GM18511 (cell line): ENCODE measurements at regions not wholly inside any gene's neighbourhood (a gene's known extent, or its start where the extent isn't known, plus 50 kb on each side); places are given as distances from the start of the nearest gene placed in this dataset.

Experiments
- ATAC-seq: cut with Tn5 transposase; IDR thresholded peaks from one replicate; pipeline ENCODE4 v1.9.1; 2021; ENCODE audit warnings: mild to moderate bottlenecking, moderate library complexity; ENCODE audit not compliant: unreplicated experiment

DNA sequence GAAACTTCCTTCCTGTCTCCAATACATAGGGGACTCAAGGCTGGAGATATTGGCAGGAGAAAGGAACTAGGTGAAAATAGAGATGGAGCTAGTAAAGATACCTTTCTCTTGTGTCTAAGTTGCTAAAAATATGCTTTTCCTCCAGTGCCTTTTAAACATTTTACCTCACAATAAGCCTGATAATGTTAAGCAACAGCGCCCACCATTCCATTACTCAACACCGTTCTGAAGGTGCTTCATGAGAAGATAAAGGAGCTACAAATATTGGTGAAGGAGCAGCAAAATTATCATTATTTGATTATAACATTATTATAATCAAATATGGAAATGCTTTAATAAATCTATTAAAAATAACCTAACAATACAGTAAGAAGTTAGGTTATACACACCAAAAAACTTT is 83.6 kb upstream of the BARX2 start:
- ATAC-seq: no peak

- no peak for ATAC-seq
These were observed 84.1 kb upstream of the BARX2 start for GRCh38 chr11:129291546-129291945.

- ATAC-seq: no peak
These were observed 84.7 kb upstream of the BARX2 start for GRCh38 chr11:129290966-129291365.

GRCh38 chr11:129289350-129290040 is 86.2 kb upstream of the BARX2 start:
- ATAC-seq: no peak

DNA sequence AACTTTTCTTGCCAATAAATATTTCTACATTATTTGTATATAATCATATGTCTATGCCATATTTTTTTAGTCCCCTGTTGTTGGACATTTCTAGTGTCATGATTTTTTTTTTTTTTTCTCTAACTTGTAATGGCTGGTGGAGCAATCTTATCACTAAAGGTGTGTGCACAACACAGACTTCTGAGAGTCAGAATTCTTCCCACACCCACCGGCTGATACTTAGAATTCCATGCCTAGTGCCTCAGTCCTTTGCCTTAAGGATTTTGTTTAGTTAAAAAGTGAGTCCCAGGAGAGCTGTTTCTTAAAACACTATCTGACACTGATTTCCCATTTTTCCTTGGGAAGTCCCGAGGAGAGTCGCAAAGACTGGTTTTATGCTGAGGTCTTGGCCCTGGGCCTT is 87.7 kb upstream of the BARX2 start:
- ATAC-seq: no peak

GRCh38 chr11:129286813-129287212 is 88.8 kb upstream of the BARX2 start:
- no peak for ATAC-seq

DNA sequence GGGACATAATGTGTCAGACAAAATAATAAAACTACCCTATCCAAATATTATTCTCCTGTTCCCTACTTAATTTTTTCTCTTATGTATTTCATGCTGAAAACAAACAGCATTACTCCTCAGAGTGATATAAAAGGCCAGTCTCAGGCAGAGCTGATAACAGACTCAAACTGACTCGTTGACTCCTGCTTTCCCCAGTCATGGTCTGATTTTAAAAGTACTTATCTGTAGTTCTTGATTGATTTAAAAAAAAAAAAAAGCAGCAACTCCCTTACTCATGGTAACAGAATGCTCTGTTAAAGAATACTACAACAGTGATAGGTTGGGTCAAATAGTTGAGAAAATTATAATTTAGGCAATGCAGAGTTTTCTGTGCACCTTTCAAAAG is 90.3 kb upstream of the BARX2 start:
- ATAC-seq: no peak

GRCh38 chr11:129283141-129283540 is 91.0 kb upstream of the ARHGAP32 start:
- no peak for ATAC-seq

- no peak for ATAC-seq
These were observed 90.5 kb upstream of the ARHGAP32 start for GRCh38 chr11:129282634-129283033.

DNA sequence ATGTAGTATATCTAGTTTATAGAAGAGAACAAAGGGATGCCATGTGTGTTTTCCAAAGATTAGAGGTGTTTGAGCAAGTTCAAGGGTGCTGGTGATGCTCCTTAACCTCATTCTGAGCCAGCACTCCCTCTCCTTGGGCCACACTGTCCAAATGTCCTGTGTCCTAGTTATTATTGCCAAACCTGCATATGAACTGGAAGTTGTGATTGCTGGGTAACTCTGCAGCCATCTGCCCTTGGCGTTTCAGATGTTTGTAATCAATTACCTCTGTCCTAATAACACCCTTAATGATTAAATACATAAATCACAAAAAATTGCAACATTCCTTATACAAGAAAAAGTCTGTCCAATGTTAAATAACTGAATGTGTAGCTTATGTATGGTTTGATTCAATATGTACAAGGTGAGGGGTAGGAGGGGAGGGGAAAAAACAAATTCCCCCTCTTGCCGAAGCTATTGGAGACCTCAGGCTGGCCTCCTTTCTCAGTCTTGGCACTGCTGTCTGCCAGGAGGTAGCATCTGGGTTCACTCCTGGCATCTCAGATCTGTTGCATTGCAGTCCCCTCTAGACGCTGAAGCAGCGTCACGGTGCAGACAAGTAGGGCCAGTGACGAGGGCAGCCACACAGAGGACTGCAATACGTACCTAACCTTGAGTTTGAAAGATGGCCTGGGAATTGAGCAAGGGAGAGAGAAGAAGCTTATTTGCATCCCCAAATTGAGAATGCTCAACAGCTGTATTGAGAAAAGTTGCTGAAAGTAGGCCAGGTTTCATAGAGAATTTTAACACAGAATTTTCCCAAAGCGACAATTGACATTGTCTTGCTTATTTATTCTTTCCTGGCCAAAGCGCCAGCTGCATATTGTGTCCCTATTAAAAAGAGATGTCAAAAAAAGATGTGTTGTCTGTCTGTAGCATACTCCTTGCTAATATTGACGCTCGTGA is 89.6 kb upstream of the ARHGAP32 start:
- no peak for ATAC-seq

DNA sequence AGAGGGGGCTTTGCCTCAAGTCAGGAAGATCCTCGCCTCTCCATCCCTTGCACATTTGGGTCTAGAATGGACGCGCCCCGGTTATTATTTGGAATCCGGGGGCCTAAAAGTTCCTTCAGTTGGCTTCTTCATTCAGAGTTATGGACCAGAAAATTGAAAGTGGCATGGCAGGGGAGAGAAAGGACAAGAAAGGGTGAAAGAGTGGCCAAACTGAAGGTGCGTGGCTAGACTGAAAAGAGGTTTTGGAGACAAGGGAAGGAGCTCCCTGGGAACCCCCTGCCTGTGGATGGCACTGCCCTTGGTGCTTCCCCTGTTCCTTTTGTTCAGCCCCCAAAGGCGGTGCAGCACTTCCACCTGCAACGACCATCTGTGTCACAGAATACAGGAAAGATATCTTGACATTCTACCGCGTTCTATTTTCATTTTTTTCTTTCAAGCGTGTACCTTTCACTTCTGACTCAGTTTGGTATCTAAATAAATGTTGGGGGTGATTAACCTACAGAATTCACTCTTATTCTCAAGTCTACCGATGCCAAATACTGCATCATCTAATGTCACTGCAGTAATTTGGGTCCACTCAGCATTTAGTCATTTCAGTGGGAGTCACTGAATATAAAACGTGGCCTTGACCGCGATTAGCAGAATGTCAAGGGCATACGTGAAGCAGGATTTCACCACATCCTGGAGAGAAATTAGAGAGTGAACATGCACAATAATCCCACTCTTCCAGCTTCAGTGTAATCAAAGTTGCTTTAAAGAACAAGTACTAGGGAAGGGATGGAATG is 88.1 kb upstream of the ARHGAP32 start:
- no peak for ATAC-seq

DNA sequence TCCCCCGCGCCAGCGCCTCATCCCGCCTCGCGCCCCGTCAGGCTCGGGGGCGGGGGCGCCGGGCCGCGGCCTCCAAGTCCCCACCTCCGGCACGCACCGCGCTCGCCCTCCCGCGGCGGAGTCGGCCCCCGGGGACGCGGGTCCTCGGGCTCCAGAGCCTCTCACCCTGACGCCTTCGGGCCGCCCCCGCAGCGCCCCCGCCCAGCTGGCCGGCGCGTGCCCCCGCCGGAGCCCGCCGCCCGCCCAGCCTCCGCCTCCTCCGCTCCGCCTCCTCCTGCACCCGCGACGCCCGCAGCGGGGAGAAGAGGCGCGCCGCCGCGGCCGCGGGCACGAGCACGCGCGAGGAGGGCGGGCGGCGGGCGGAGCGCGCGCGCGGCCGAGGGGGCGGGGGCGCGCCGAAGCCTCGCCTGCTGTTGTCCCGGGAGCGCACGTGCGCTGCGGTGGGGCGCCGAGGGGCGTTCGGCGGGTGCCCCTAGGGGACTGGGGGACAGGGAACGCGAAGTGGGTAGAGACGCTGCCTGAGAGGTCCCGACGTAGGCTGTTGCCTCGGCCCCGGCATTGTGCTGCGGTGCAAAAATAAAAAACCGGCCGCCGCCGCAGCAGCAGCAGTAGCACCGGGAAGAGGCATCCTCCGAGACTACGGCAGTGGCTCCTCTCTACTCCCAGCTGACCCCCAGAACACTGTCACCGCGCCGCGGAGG is 87.4 kb upstream of the ARHGAP32 start:
- ATAC-seq: peak; percentile 58

DNA sequence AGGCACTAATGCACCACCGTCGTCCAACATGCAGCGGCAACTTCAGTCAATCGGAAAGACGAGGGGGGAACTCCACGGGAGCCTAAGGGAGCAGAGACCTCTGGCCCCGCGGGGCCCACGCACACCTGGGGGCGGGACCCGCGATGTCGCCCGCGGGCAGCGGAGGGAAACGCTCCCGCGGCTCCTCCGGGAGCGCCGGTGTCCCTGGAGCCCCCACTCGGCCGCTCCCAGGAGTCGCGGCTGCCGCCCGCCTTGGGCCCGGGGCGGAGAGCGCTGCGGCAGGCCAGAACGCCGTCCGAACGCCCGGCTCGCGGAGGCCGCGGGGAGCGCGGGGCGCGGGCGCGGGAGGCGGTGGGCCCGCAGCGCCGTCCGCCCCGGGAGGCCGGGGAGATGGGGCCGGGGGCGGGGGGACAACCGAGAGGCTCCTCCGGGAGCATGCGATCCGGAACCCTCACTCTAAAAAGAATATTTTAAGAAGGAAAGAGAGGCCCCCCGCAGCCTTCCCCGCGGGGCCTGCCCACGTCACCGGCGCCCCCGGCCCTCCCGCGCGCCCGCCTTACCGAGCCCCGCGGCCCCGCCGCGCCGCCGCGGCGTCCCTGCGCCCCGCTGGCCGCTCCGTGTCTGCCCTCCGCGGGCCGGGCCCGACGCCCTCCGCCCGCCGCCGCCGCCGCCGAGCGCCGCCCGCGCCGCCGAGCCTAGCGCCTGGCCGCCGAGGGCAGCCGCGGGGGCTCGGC is 86.6 kb upstream of the ARHGAP32 start:
- peak; percentile 36 for ATAC-seq

- no peak for ATAC-seq
These were observed 85.2 kb upstream of the ARHGAP32 start for GRCh38 chr11:129277198-129277843.

DNA sequence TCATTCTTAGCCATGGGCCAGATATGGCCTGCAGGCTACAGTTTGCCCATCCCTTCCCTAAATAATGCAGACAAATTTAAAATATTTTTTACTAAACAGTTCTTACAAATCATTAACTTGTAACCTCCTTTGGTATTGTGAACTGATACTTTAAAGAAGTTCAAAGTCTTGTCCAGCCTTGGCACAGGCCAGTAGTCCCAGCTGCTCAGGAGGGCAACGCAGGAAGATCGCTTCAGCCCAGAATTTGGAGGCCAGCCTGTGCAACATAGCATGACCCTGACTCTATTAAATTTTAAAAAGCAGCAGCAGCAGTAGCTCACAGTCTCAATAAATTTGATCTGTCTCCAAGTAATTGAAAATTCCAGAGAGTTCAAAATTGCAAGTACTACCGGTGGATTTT is 83.7 kb upstream of the ARHGAP32 start:
- ATAC-seq: no peak

GRCh38 chr11:129273944-129274711 is 82.0 kb upstream of the ARHGAP32 start:
- no peak for ATAC-seq

GRCh38 chr11:129273322-129273721 is 81.2 kb upstream of the ARHGAP32 start:
- ATAC-seq: no peak

DNA sequence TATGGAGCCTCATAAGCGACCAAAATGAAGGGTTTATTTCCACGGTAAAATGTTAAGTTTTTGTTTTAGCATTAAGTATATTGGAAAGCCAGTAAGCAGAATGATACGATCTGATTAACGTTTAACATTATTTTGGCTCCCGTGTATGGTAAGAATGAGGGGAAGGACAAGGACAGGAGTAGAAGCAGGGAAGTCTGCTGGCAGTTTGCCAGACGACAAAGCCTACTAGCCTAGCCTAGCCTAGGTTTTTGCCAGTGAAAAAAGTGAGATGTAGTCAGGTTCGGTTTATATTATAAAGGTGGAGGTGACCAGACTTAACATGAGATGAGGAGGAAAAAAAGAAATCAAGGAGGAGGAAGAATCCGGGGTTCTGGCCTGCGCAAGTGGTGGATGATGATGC is 78.9 kb upstream of the ARHGAP32 start:
- no peak for ATAC-seq

DNA sequence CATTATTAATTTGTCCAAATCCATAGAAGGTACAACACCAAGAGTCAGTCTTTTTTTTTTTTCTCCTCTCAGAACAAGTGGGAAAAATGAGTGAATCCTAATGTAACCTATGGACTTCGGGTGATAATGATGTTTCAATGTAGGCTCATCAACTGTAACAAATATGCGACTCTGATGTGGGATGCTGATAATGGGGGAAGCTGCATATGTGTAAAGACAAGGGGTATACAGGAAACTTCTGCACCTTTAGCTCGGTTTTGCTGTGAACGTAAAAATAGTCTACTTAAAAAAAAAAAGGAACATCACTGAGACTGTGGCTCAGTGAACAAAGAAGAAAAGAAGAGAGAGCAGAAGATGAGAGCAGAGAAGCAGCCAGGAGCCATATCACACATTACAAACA is 78.3 kb upstream of the ARHGAP32 start:
- no peak for ATAC-seq
